HG03135 (cell line): ENCODE measurements at regions not wholly inside any gene's neighbourhood (a gene's known extent, or its start where the extent isn't known, plus 50 kb on each side); places are given as distances from the start of the nearest gene placed in this dataset.
"Not testable (repeated sequence)": the region's sequence is repeated elsewhere in the genome, so short reads cannot be mapped to it uniquely, and the experiment has no call there.

Experiments
- ATAC-seq: cut with Tn5 transposase; IDR thresholded peaks from one replicate; pipeline ENCODE4 v1.9.1; 2021; ENCODE audit warnings: mild to moderate bottlenecking, moderate library complexity; ENCODE audit not compliant: unreplicated experiment

- ATAC-seq = no peak
Observed at GRCh38 chr3:36063992-36064391, 316.3 kb upstream of the STAC start.

- no peak for ATAC-seq
Observed at GRCh38 chr3:36065321-36065720, 315.0 kb upstream of the STAC start.

- ATAC-seq = no peak
Observed at GRCh38 chr3:36075491-36075890, 304.8 kb upstream of the STAC start.

GRCh38 chr3:36077320-36077719 lies 303.0 kb upstream of the STAC start:
- no peak for ATAC-seq

GRCh38 chr3:36082958-36083357 lies 297.3 kb upstream of the STAC start:
- not testable (repeated sequence) for ATAC-seq

- ATAC-seq = no peak
Observed at GRCh38 chr3:36095238-36095637, 285.1 kb upstream of the STAC start.

- no peak for ATAC-seq
Observed at GRCh38 chr3:36097209-36097608, 283.1 kb upstream of the STAC start.

- ATAC-seq = no peak
Observed at GRCh38 chr3:36114353-36114752, 266.0 kb upstream of the STAC start.

- no peak for ATAC-seq
Observed at GRCh38 chr3:36124118-36124796, 256.0 kb upstream of the STAC start.

- no peak for ATAC-seq
Observed at GRCh38 chr3:36132214-36132613, 248.1 kb upstream of the STAC start.

- no peak for ATAC-seq
Observed at GRCh38 chr3:36135863-36136262, 244.4 kb upstream of the STAC start.

- ATAC-seq = no peak
Observed at GRCh38 chr3:36142746-36143145, 237.6 kb upstream of the STAC start.

GRCh38 chr3:36146404-36146803 lies 233.9 kb upstream of the STAC start:
- no peak for ATAC-seq

GRCh38 chr3:36147934-36148558 lies 232.3 kb upstream of the STAC start:
- no peak for ATAC-seq

GRCh38 chr3:36149447-36149865 lies 230.8 kb upstream of the STAC start:
- ATAC-seq = no peak

- ATAC-seq = no peak
Observed at GRCh38 chr3:36155515-36155914, 224.8 kb upstream of the STAC start.

GRCh38 chr3:36164400-36164799 lies 215.9 kb upstream of the STAC start:
- ATAC-seq = no peak

- ATAC-seq = no peak
Observed at GRCh38 chr3:36165509-36166290, 214.6 kb upstream of the STAC start.

- ATAC-seq = no peak
Observed at GRCh38 chr3:36166477-36166876, 213.8 kb upstream of the STAC start.

- ATAC-seq = no peak
Observed at GRCh38 chr3:36172699-36173098, 207.6 kb upstream of the STAC start.

GRCh38 chr3:36175113-36175812 lies 205.0 kb upstream of the STAC start:
- no peak for ATAC-seq
